ENCODE measurements at regions not wholly inside any gene's neighbourhood (a gene's known extent, or its start where the extent isn't known, plus 50 kb on each side); places are given as distances from the start of the nearest gene placed in this dataset.

DNA sequence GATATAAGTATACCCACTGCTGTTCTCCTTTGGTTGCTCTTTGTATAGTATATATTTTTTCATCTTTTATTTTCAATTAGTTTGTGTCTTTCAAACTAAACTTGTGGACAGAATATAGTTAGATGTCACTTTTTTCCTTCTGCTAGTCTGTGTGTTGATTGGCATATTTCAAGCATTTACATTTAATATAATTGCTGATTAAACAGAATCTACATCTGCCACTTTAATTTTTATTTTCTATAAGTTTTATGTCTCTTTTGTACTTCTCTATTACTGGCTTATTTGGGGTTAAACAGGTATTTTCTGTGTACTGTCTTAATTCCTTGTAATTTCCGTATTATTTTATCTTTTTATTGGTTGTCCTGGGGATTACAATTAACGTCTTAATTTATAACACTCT is 74.4 kb upstream of the CHODL start:
- POLR2A ChIA-PET (ENCODE audit: partially characterized antibody), result no interaction called here
- TF ChIP-seq TEAD4 (IDR thresholded peaks at IDR 0.05; ENCODE audit: low read depth, low read length) (no peak), POU5F1 (IDR thresholded peaks at IDR 0.05; ENCODE audit: low read depth, low read length) (no peak), POLR2AphosphoS5 (IDR thresholded peaks at IDR 0.05; ENCODE audit: low read depth, low read length) (no peak), TAF7 (optimal IDR thresholded peaks at IDR 0.05; ENCODE audit: borderline replicate concordance, low read depth, low read length) (no peak), POLR2A (IDR thresholded peaks at IDR 0.05; ENCODE audit: control extremely low read depth in 1 of 2, low read depth in 2 of 2, low read length in 2 of 2) (no peak), SIRT6 (IDR thresholded peaks at IDR 0.05; ENCODE audit: low read length) (no peak), NANOG (IDR thresholded peaks at IDR 0.05; ENCODE audit: insufficient read depth, low read depth, low read length, poor library complexity, severe bottlenecking) (no peak), RNF2 (IDR thresholded peaks at IDR 0.05; ENCODE audit: borderline replicate concordance, low read depth, low read length, missing control alignments, poor library complexity, severe bottlenecking) (no peak), BRCA1 (IDR thresholded peaks at IDR 0.05; ENCODE audit: low read depth, low read length) (no peak)
- Histone ChIP-seq H3K4me1 (replicated peaks in 1 of 4; ENCODE audit: control insufficient read depth in 3 of 4, insufficient read depth in 4 of 4, low read length in 3 of 4) (no peaks in the 10 kb centered on the region), H3K27ac (ENCODE audit: low read depth, low read length) (no peak overlapping the region), H4K5ac (ENCODE audit: insufficient read length, low read depth, low read length) (no peak overlapping the region), H2AK5ac (ENCODE audit: low read depth, low read length) (no peak overlapping the region), H3K23ac (ENCODE audit: insufficient read length) (no peak overlapping the region), H3K9ac (replicated peaks in 1 of 4; ENCODE audit: extremely low read depth in 1 of 4, low read depth in 3 of 4, low read length in 3 of 4) (no peak overlapping the region), H2BK5ac (ENCODE audit: low read depth, low read length) (no peak overlapping the region), H4K20me1 (replicated peaks in 1 of 2; ENCODE audit: control insufficient read depth in 1 of 2, insufficient read depth in 2 of 2, low read length in 2 of 2) (no peaks in the 10 kb centered on the region), H3K56ac (replicated peaks; ENCODE audit: insufficient read length, low read depth, low read length) (no peak overlapping the region), H4K8ac (ENCODE audit: extremely low read depth, insufficient read depth, low read length) (no peak overlapping the region), H4K91ac (replicated peaks; ENCODE audit: insufficient read length, low read length) (no peak overlapping the region), H2BK15ac (ENCODE audit: low read length) (no peak overlapping the region), H3K36me3 (ENCODE audit: control insufficient read depth in 2 of 4, insufficient read depth in 4 of 4, low read length in 3 of 4) (no peaks in the 10 kb centered on the region), H3K79me1 (ENCODE audit: low read depth, low read length) (no peaks in the 10 kb centered on the region), H2AFZ (ENCODE audit: low read length) (no peak overlapping the region), H3K18ac (ENCODE audit: extremely low read depth, low read length) (no peak overlapping the region), H3K14ac (ENCODE audit: insufficient read length) (no peak overlapping the region), H3K23me2 (ENCODE audit: low read depth, low read length) (no peaks in the 10 kb centered on the region), H2BK120ac (replicated peaks; ENCODE audit: low read depth, low read length) (no peak overlapping the region), H3K4me3 (ENCODE audit: extremely low read depth in 1 of 4, insufficient read depth in 2 of 4, low read depth in 3 of 4, low read length in 4 of 4) (no peak overlapping the region), H3K27me3 (replicated peaks in 1 of 4; ENCODE audit: control insufficient read depth in 3 of 4, extremely low read depth in 1 of 4, insufficient read depth in 3 of 4, low read length in 3 of 4) (no peaks in the 10 kb centered on the region), H3K4ac (replicated peaks; ENCODE audit: insufficient read length, low read depth, low read length) (no peak overlapping the region), H3K9me3 (ENCODE audit: insufficient read depth in 2 of 2, low read depth in 1 of 2, low read length in 1 of 2) (no peaks in the 10 kb centered on the region), H3K79me2 (ENCODE audit: control insufficient read depth in 1 of 2, insufficient read depth in 2 of 2, low read length in 2 of 2) (no peaks in the 10 kb centered on the region), H2BK20ac (ENCODE audit: low read length) (no peak overlapping the region), H2BK12ac (ENCODE audit: low read depth, low read length) (no peak overlapping the region), H3K4me2 (ENCODE audit: insufficient read depth in 1 of 2, low read depth in 2 of 2, low read length in 2 of 2) (no peak overlapping the region)
- WGBS, 2 experiments (ENCODE audit: extremely low coverage in 1 of 2, insufficient coverage in 1 of 2, insufficient read length in 1 of 2, insufficient replicate concordance in 2 of 2, low coverage in 1 of 2, low lambda C conversion rate in 2 of 2, missing lambda C conversion rate in 1 of 2), result 94% methylated on average over 2 of the region's 2 CpGs; no CpG with 5 or more reads in 1 of the 2 experiments
- DNase-seq (ENCODE audit: low read depth in 1 of 2, low spot score in 2 of 2) (no peak), FAIRE-seq (no peak)
- CTCF ChIA-PET (ENCODE audit: partially characterized antibody), result no interaction called here
